ENCODE measurements at regions not wholly inside any gene's neighbourhood (a gene's known extent, or its start where the extent isn't known, plus 50 kb on each side); places are given as distances from the start of the nearest gene placed in this dataset.
"Not testable (repeated sequence)": the region's sequence is repeated elsewhere in the genome, so short reads cannot be mapped to it uniquely, and the experiment has no call there.

- H3K27me3 Mint-ChIP-seq (ENCODE audit: unreplicated experiment), result no peaks in the 10 kb centered on the region
- H3K4me3 Mint-ChIP-seq (ENCODE audit: unreplicated experiment), result no peak overlapping the region
These were observed 299.1 kb upstream of the MCTP2 start for GRCh38 chr15:93932164-93932776.

GRCh38 chr15:93929375-93930094 is 301.8 kb upstream of the MCTP2 start:
- peaks cover 4% of the 10 kb centered on the region for H3K36me3 Mint-ChIP-seq (ENCODE audit: unreplicated experiment)
- DNase-seq, result no peak
- TF ChIP-seq CTCF (IDR thresholded peaks at IDR 0.05; ENCODE audit: partially characterized antibody, unreplicated experiment), result no peak
- no peak overlapping the region for H3K27ac Mint-ChIP-seq (ENCODE audit: unreplicated experiment)
- no peaks in the 10 kb centered on the region for H3K27me3 Mint-ChIP-seq (ENCODE audit: unreplicated experiment)
- no peaks in the 10 kb centered on the region for H3K4me1 Mint-ChIP-seq (ENCODE audit: low read depth, unreplicated experiment)
- H3K9me3 Mint-ChIP-seq (ENCODE audit: unreplicated experiment), result peaks cover 2% of the 10 kb centered on the region
- H3K4me3 Mint-ChIP-seq (ENCODE audit: unreplicated experiment), result no peak overlapping the region

More at GRCh38 chr15:93932164-93932776, 299.1 kb upstream of the MCTP2 start:
- DNase-seq, result no peak
- H3K36me3 Mint-ChIP-seq (ENCODE audit: unreplicated experiment), result no peaks in the 10 kb centered on the region
- H3K27ac Mint-ChIP-seq (ENCODE audit: unreplicated experiment), result no peak overlapping the region
- no peaks in the 10 kb centered on the region for H3K4me1 Mint-ChIP-seq (ENCODE audit: low read depth, unreplicated experiment)
- no peak for TF ChIP-seq CTCF (IDR thresholded peaks at IDR 0.05; ENCODE audit: partially characterized antibody, unreplicated experiment)
- H3K9me3 Mint-ChIP-seq (ENCODE audit: unreplicated experiment), result no peaks in the 10 kb centered on the region

- Mint-ChIP-seq H3K4me1 (ENCODE audit: low read depth, unreplicated experiment) (no peaks in the 10 kb centered on the region), H3K27ac (ENCODE audit: unreplicated experiment) (no peak overlapping the region), H3K9me3 (ENCODE audit: unreplicated experiment) (no peaks in the 10 kb centered on the region), H3K36me3 (ENCODE audit: unreplicated experiment) (peaks cover 5% of the 10 kb centered on the region), H3K4me3 (ENCODE audit: unreplicated experiment) (no peak overlapping the region), H3K27me3 (ENCODE audit: unreplicated experiment) (no peaks in the 10 kb centered on the region)
- DNase-seq, result no peak
- no peak for TF ChIP-seq CTCF (IDR thresholded peaks at IDR 0.05; ENCODE audit: partially characterized antibody, unreplicated experiment)
These were observed 311.2 kb upstream of the MCTP2 start for GRCh38 chr15:93920204-93920603.

- H3K4me3 Mint-ChIP-seq (ENCODE audit: unreplicated experiment); H3K27me3 Mint-ChIP-seq (ENCODE audit: unreplicated experiment); H3K4me1 Mint-ChIP-seq (ENCODE audit: low read depth, unreplicated experiment); H3K27ac Mint-ChIP-seq (ENCODE audit: unreplicated experiment); H3K36me3 Mint-ChIP-seq (ENCODE audit: unreplicated experiment); DNase-seq; H3K9me3 Mint-ChIP-seq (ENCODE audit: unreplicated experiment): not testable (repeated sequence)
These were observed 312.6 kb upstream of the MCTP2 start for GRCh38 chr15:93918801-93919200.

GRCh38 chr15:93917181-93917580 is 314.2 kb upstream of the MCTP2 start:
- no peaks in the 10 kb centered on the region for H3K9me3 Mint-ChIP-seq (ENCODE audit: unreplicated experiment)
- no peak overlapping the region for H3K4me3 Mint-ChIP-seq (ENCODE audit: unreplicated experiment)
- H3K4me1 Mint-ChIP-seq (ENCODE audit: low read depth, unreplicated experiment), result no peaks in the 10 kb centered on the region
- no peaks in the 10 kb centered on the region for H3K27me3 Mint-ChIP-seq (ENCODE audit: unreplicated experiment)
- peaks cover 3% of the 10 kb centered on the region for H3K36me3 Mint-ChIP-seq (ENCODE audit: unreplicated experiment)
- H3K27ac Mint-ChIP-seq (ENCODE audit: unreplicated experiment), result no peak overlapping the region
- no peak for DNase-seq
- no peak for TF ChIP-seq CTCF (IDR thresholded peaks at IDR 0.05; ENCODE audit: partially characterized antibody, unreplicated experiment)
